Skeletal muscle tissue (tissue), 3 donors: ENCODE measurements at regions not wholly inside any gene's neighbourhood (a gene's known extent, or its start where the extent isn't known, plus 50 kb on each side); places are given as distances from the start of the nearest gene placed in this dataset.

ENCODE experiments used
- H3K27ac ChIP-seq: one replicate; pipeline ENCODE4 v1.7.0; 2013; ENCODE audit warnings: mild to moderate bottlenecking, low read depth, low read length, inconsistent platforms
- H3K27me3 ChIP-seq, 3 donors: one replicate each; pipeline ENCODE4 v1.7.0; 2013; ENCODE audit warnings: low read length in 3 of 3; ENCODE audit not compliant: control insufficient read depth in 3 of 3, insufficient read depth in 3 of 3
- H3K36me3 ChIP-seq, 3 donors: one replicate each; pipeline ENCODE4 v1.7.0; 2013; ENCODE audit warnings: low read length in 3 of 3; ENCODE audit not compliant: control insufficient read depth in 3 of 3, insufficient read depth in 3 of 3
- H3K4me1 ChIP-seq, 3 donors: one replicate each; pipeline ENCODE4 v1.7.0; 2013; ENCODE audit warnings: low read length in 3 of 3, mild to moderate bottlenecking in 3 of 3; ENCODE audit not compliant: control insufficient read depth in 3 of 3, insufficient read depth in 3 of 3
- H3K4me3 ChIP-seq, 3 donors: one replicate each; pipeline ENCODE4 v1.7.0; 2013; ENCODE audit warnings: low read length in 3 of 3
- H3K9ac ChIP-seq, 3 donors: one replicate each; pipeline ENCODE4 v1.7.0; 2013; ENCODE audit warnings: low read length in 3 of 3, mild to moderate bottlenecking in 3 of 3, moderate library complexity in 2 of 3, low read depth in 1 of 3
- H3K9me3 ChIP-seq, 3 donors: one replicate each; pipeline ENCODE4 v1.7.0; 2013; ENCODE audit warnings: low read length in 3 of 3; ENCODE audit not compliant: control insufficient read depth in 3 of 3
- donor health status: Osteomylitis.

GRCh38 chr20:60148885-60149284 lies 190.7 kb downstream of the CDH26 start:
- Histone ChIP-seq H3K4me1 (no peaks in the 10 kb centered on the region), H3K4me3 (no peak overlapping the region), H3K9me3 (no peaks in the 10 kb centered on the region), H3K9ac (no peak overlapping the region), H3K36me3 (no peaks in the 10 kb centered on the region), H3K27ac (no peak overlapping the region), H3K27me3 (no peaks in the 10 kb centered on the region)

DNA sequence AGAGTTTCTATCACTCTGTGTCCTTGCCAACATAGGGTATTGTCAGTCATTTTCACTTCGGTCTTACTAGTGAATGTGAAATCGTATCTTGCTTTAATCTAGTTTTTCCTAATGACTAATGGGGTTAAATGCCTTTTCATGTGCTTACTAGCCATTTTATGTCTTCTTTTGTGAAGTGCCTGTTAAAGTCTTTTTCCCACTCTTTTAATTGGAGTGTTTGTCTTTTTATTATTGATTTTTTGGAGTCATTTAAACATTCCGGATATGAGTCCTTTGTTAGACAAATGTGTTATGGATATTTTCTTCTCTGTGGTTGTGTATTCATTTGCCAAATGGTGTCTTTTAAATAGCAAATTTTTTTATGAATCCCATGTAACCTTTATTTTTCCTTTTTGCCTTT lies 194.6 kb downstream of the CDH26 start:
- H3K4me1 ChIP-seq = no peaks in the 10 kb centered on the region
- H3K4me3 ChIP-seq = no peak overlapping the region
- H3K36me3 ChIP-seq = no peaks in the 10 kb centered on the region
- no peak overlapping the region for H3K9ac ChIP-seq
- H3K9me3 ChIP-seq = no peaks in the 10 kb centered on the region
- H3K27ac ChIP-seq = no peak overlapping the region
- no peaks in the 10 kb centered on the region for H3K27me3 ChIP-seq

DNA sequence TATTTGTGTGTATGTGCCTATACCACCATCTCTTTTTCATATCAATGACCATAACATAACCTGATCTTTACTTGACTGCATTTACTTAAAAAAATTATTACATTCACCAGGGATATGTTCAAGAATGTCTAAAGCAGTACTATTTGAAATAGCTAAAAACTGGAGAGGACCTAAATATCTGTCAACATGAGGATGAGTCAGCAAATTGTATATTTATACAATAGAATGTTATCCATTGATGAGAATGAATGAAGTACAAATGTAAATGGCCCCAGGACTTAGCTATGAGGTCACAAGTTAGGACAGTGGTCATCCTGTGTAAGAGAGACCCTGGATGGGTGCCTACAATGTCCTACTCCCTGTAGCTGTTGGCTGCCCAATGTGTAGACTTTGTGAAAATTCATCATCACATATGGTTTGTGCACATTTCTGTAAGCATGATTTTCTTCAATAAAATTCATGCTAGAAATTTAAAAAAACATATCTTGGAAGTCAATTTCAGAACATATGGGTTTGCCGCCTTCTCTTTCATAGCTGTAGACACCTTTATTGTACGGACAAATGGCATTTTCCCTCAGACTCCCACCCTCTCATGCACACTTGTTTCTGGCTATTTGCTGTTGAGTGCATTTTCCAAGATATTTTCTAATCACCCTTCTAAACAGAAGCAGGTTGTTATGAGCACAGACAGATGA lies 202.4 kb downstream of the CDH26 start:
- H3K9me3 ChIP-seq = no peaks in the 10 kb centered on the region

GRCh38 chr20:60167812-60168211 lies 209.6 kb downstream of the CDH26 start:
- no peaks in the 10 kb centered on the region for H3K9me3 ChIP-seq
- H3K36me3 ChIP-seq = no peaks in the 10 kb centered on the region
- H3K27ac ChIP-seq = no peak overlapping the region
- no peak overlapping the region for H3K4me3 ChIP-seq
- no peak overlapping the region for H3K9ac ChIP-seq
- H3K27me3 ChIP-seq = no peaks in the 10 kb centered on the region
- H3K4me1 ChIP-seq = no peaks in the 10 kb centered on the region

More for the DNA sequence above, 202.4 kb downstream of the CDH26 start:
- Histone ChIP-seq H3K27me3 (no peaks in the 10 kb centered on the region), H3K9ac (no peak overlapping the region), H3K4me1 (no peaks in the 10 kb centered on the region), H3K27ac (no peak overlapping the region), H3K4me3 (no peak overlapping the region), H3K36me3 (no peaks in the 10 kb centered on the region)

- H3K9ac ChIP-seq = no peak overlapping the region
- no peaks in the 10 kb centered on the region for H3K4me1 ChIP-seq
- H3K4me3 ChIP-seq = no peak overlapping the region
- H3K36me3 ChIP-seq = no peaks in the 10 kb centered on the region
- no peaks in the 10 kb centered on the region for H3K9me3 ChIP-seq
- H3K27me3 ChIP-seq = no peaks in the 10 kb centered on the region
- no peak overlapping the region for H3K27ac ChIP-seq
Measured at GRCh38 chr20:60168963-60169362, 210.7 kb downstream of the CDH26 start.

DNA sequence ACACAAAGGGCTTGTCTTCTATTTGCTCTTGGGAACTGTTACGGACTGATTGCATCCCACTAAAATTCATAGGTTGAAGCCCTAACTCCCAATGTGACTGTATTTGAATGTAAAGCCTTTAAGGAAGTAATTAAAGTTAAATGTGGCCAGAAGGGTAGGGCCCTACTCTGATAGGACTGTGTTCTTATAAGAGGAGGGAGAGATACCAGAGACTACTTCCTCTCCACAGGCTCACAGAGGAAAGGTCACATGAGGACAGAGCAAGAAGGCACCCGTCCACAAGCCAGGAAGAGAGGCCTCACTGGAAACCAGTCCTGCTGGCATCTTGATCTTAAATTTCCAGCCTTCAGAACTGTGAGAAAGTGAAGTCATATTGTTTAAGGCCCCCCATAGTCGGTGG lies 211.9 kb downstream of the CDH26 start:
- no peak overlapping the region for H3K27ac ChIP-seq
- H3K4me3 ChIP-seq = no peak overlapping the region
- H3K4me1 ChIP-seq = no peaks in the 10 kb centered on the region
- no peaks in the 10 kb centered on the region for H3K27me3 ChIP-seq
- no peak overlapping the region for H3K9ac ChIP-seq
- H3K9me3 ChIP-seq = peaks cover 0 to 1% (median 0%) of the 10 kb centered on the region in 3 donors
- H3K36me3 ChIP-seq = no peaks in the 10 kb centered on the region

DNA sequence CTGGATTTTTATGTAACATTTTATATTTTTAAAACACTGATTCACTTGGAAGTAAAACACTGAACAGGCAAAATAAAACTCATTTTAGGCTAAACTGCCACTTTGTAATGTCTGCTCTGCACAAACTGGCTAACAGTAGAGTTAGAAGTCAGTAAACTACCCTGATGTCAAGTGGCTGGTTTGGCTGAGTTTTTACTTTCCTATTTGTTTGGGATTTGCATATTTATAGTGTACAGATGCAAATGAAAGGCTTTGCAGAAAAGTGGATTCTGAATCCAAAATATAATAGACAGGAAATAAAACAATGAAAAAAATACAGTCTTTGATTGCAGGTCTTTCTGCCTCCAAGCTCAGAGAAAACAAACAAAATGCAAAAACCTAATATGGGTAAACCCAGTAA lies 213.1 kb downstream of the CDH26 start:
- H3K36me3 ChIP-seq = no peaks in the 10 kb centered on the region
- peaks cover 0 to 5% (median 0%) of the 10 kb centered on the region in 3 donors for H3K9me3 ChIP-seq
- H3K4me1 ChIP-seq = no peaks in the 10 kb centered on the region
- H3K9ac ChIP-seq = no peak overlapping the region
- no peak overlapping the region for H3K27ac ChIP-seq
- H3K27me3 ChIP-seq = no peaks in the 10 kb centered on the region
- no peak overlapping the region for H3K4me3 ChIP-seq

DNA sequence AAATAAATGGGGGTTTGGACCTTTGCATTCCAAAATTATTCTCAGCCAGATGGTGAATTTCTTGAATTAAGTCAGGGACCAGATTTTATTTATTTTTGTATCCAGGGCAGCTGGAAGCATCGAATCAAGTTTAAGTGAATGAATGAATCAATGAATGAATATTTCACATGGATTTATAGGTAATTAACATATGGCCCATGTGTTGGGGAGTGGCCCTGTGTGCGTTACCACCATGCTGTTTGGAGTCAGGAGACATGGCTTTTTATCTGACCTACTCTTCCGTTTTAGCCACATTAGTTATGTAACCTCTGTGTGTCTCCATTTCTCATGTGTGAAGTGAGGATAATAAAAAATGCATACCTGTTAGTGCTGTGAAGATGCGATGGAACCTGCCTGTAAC lies 213.5 kb downstream of the CDH26 start:
- no peaks in the 10 kb centered on the region for H3K27me3 ChIP-seq
- no peaks in the 10 kb centered on the region for H3K36me3 ChIP-seq
- H3K4me3 ChIP-seq = no peak overlapping the region
- no peaks in the 10 kb centered on the region for H3K4me1 ChIP-seq
- H3K27ac ChIP-seq = no peak overlapping the region
- H3K9me3 ChIP-seq = peaks cover 0 to 5% (median 0%) of the 10 kb centered on the region in 3 donors
- no peak overlapping the region for H3K9ac ChIP-seq

GRCh38 chr20:60172346-60172984 lies 214.2 kb downstream of the CDH26 start:
- Histone ChIP-seq H3K9ac (no peak overlapping the region), H3K27ac (no peak overlapping the region), H3K27me3 (no peaks in the 10 kb centered on the region), H3K4me3 (no peak overlapping the region), H3K9me3 (peaks cover 0 to 5% (median 0%) of the 10 kb centered on the region in 3 donors), H3K36me3 (no peaks in the 10 kb centered on the region), H3K4me1 (no peaks in the 10 kb centered on the region)

GRCh38 chr20:60177080-60177479 lies 218.9 kb downstream of the CDH26 start:
- Histone ChIP-seq H3K9me3 (peaks cover 0 to 5% (median 0%) of the 10 kb centered on the region in 3 donors), H3K4me1 (no peaks in the 10 kb centered on the region), H3K27ac (no peak overlapping the region), H3K27me3 (no peaks in the 10 kb centered on the region), H3K9ac (no peak overlapping the region), H3K36me3 (no peaks in the 10 kb centered on the region), H3K4me3 (no peak overlapping the region)
